CD4-positive, alpha-beta T cell treated with Interleukin-17A for 1 hour (primary cell): ENCODE measurements at regions not wholly inside any gene's neighbourhood (a gene's known extent, or its start where the extent isn't known, plus 50 kb on each side); places are given as distances from the start of the nearest gene placed in this dataset.

Source experiments
- DNase-seq: peaks from one replicate; pipeline ENCODE4 v3.0.0-alpha.2; 2020

GRCh38 chr1:38454236-38454635, 405.3 kb downstream of the RRAGC start:
- no peak for DNase-seq

DNA sequence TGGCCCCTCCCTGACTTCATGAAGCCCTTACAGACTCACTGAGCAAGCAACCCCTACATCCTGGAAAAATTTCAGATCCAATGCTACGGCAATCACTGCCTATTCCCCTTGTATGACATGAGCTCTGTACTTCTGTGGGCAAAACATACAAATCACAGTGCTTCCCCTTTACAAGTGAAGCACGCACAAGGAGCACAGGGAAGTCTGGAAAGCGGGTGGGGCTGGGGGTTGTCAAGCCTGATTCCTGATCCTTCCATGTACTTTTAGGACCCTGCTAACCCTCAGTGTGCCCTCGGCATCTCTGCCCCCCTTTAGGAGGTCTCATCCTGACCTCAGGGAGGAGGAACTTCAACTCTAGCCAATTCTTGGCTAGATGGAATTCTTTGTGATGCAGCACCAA, 405.7 kb upstream of the POU3F1 start:
- DNase-seq, result no peak

DNA sequence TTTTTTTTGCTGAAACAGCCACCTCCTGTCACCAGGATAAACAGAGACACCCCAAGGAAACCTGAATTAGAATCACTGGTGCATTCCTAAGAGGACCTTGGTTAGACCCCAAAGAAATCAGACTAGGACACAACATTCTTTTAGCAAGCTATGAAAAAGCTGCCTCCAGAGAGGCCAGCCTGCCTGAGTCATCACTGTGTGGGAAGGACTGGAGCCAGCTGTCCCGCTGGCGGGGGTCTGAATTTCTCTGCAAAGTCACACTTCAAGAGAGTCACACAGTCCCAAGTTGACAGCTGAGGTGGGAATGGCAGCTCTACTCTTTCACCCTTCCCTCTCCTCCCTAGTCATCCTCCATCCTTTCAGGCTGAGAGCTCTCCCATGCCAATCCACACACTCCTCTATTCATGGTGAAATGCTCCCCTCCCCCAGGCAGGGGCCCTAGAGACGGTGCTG, 405.0 kb upstream of the POU3F1 start:
- DNase-seq, result no peak

- no peak for DNase-seq
Measured at GRCh38 chr1:38448893-38449292, 402.3 kb upstream of the POU3F1 start.

- DNase-seq, result no peak
Measured at GRCh38 chr1:38446936-38447335, 400.3 kb upstream of the POU3F1 start.

DNA sequence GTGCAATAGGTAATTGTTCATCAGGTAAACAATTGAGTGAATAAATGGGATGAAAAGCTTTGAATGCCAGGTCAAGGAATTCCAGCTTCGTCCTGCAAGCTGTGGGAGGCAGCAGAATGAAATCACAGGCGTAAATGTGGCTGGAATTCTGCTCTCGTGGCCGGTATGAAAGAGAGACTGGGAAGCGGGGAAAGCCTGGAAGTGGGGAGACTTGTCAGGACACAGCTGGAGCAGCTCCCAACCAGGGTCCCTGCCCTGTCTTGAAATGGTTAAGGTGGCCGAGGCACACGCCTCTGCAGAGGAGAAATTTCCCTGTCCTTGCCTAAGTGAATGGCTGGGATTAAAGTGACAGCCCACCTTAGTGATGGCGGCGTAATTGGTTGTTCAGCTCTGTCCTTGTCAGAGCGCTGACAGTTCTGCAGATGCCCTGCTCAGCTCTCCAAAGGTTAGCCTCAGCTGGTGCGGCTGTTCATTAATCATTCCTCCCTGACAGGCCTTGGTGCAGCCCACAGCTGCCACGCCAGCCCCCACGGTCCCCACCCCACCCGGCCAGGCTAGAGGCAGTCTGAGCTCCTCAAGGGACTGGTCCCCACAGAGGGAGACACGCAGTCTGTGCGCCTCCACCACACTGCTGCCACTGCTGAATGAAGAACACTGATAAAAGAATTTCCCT, 398.3 kb upstream of the POU3F1 start:
- DNase-seq, result no peak

- DNase-seq, result no peak
Measured at GRCh38 chr1:38444311-38444710, 397.7 kb upstream of the POU3F1 start.

- DNase-seq, result no peak
Measured at GRCh38 chr1:38440402-38440801, 393.8 kb upstream of the POU3F1 start.

DNA sequence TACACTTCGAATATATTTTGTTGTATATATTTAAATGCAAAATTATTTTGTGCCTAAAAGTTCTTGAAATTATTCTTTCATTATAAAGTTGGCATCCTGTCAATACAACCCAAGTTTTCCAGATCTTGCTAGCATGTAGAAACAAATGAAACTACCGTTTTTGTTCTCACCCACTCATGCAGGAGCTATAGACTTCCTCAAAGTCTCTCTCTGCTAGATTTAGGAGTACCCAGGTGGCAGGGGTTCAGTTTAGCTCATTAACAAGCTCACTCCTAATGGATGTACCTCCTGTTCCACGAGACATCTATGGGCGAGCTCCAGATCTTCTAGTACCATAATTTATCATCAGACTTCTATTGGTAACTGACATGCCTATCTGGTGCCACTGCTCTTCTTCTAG, 390.2 kb upstream of the POU3F1 start:
- no peak for DNase-seq

DNA sequence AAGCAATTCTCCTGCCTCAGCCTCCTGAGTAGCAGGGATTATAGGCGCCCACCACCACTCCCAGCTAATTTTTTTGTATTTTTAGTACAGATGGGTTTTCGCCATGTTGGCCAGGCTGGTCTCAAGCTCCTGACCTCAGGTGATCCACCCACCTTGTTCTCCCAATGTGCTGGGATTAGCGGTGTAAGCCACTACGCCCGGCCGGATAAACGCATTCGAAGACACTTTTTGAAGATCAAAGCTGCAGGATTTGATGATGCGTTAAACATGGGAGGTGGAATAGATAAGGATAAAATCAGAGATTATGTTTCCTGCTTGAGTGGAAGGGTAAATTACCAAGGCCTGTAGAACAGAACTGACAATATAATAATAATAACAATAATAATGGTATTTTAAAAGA, 389.4 kb upstream of the POU3F1 start:
- no peak for DNase-seq

GRCh38 chr1:38433084-38433722, 386.6 kb upstream of the POU3F1 start:
- DNase-seq, result no peak

GRCh38 chr1:38431535-38432376, 385.2 kb upstream of the POU3F1 start:
- no peak for DNase-seq

DNA sequence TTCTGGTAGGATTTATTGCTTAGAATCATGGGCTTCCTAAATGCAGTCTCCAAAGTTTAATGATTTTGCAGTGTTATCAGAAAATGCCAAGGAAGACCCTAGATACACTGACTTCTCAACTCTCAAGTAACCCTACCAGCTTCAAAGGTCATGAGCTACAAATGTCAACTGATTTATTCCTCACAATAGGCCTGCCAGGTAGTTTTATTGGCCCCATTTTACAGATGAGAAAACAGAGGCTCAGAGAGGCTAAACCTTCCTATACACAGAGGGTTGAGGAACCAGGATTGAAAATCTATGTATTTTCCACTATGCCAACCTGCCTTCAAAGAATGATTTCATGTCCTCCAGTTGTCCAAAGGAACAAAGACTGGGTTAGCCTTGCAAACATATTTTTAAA, 384.4 kb upstream of the POU3F1 start:
- no peak for DNase-seq

GRCh38 chr1:38424677-38425076, 378.1 kb upstream of the POU3F1 start:
- DNase-seq, result no peak

DNA sequence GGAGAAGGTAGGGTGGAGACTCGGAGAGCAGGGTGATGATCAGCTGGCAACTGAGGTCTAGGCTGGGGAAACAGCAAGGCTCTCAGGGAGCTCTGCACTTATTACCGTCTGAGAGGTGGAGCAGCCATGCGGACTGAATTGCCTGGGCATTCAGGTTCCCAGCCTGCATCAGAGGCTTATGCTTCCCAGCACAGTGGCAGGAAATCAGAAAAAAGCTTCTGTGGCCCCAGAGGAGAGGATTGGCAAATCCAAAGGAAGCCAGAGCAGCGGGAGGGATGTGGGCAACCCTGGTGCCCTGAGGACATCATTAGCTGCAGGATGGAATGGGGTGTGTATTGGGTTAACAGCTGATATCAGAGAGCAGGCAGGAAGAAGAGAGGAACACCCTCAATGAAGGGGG, 374.1 kb upstream of the POU3F1 start:
- no peak for DNase-seq

DNA sequence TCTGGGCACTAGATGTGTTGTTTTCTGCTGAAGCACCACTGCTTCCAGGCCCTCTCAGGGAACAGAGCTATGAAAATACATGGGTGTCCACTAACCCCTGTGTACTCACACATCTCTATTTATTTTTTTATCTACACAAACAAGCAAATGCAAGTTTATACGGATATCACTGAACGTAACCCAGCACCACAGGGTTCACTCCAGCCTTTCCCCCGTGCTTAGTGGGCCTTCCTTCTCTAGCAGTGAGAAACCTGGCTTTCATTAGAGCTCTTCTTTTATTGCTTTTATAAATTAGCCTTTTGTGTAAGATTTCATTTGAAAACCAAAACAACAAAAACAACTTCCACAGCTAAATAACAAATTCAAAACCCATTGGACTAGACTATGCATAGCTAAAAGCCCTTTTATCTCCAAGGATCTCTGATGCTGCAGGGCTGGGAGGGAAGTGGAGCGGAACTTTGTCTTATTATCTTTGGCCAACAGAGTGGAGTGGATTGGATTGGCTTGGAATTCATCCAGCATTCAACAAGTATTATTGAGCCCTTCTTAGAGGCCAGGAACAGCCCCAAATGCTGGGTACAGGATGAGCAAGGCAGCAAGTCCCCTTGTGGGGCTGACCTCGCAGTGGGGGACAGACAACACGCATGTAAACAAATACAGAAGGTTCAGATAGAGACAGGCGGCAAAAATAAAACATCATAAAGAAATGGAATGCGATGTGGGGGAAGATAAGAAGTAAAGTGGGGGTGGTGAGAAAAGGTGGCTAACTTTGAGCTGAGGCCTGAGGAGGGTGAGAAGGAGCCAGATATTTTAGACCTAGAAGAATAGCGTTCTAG, 371.8 kb upstream of the POU3F1 start:
- no peak for DNase-seq

DNA sequence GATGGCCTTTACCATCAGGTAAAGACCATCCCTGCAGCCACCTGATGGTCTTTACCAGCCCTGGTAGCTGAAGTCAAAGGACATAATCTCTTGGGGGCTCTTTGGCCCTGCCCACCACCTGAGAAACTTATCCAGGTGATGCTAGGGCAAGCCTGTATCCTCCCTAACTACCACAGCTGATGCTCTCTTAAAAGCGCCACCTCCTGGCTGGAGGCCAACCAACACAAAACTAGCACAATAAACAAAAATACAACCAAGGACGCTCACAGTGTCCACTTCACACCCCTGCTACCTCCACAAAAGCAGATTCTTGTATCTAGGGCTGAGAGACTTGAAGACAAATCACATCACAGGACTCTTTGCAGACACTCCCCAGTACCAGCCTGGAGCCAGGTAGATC, 357.1 kb upstream of the POU3F1 start:
- DNase-seq, result no peak

GRCh38 chr1:38402230-38402815, 355.7 kb upstream of the POU3F1 start:
- DNase-seq, result no peak

DNA sequence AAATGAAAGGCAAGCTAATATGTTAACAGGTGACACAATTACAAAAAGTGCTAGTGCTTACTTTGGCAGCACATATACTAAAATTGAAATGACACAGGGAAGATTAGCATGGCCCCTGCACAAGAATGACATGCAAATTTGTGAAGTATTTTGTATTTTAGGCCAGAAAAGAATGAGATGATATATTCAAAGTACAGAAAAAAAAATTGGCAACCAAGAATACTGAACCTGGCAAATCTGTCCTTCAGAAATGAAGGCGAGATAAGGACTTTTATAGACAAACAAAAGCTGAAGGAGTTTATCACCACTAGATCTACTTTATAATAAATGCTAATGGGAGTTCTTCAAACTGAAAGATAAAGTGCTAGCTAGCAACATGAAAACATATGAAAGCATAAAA, 350.0 kb upstream of the POU3F1 start:
- no peak for DNase-seq

DNA sequence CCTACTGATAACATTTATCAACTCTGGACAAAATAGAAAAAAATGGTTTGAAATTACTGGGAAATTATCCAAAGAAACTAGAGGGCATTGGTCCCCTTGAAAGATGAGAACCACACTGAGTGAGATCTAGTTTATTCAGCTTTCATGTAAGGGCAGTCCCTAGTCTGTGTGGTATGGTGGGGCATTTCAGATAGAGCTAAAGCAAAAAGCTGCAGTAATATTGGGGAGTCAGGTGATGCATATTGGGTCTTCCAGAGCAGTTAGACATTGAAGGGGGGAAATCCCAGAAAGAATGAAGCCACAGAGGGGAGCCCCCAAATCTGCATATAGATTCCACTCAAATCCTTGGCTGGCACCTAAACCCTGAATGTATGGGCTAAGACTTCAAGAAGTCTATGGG, 347.7 kb upstream of the POU3F1 start:
- no peak for DNase-seq

DNA sequence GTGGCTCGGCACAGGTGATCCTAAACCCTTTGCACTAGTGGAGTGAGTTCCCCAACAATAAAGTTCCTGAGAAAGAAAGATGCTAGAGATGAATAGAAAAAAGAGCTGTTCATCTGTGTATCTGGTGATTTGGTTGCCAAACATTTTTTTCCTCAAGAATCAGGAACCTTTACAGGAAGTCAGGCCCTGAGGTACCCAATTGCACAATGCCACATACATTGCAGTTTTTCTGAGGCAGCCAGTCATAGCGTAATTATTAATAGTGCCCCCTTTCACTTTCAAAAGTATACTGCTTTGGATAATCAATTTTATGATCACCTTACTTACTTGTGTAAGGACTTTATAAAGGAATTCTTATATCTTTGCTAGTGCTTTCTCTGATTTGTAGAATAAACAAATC, 346.3 kb upstream of the POU3F1 start:
- no peak for DNase-seq

GRCh38 chr1:38381256-38381655, 334.7 kb upstream of the POU3F1 start:
- no peak for DNase-seq

- no peak for DNase-seq
Measured at GRCh38 chr1:38376577-38376976, 330.0 kb upstream of the POU3F1 start.
